ENCODE measurements at regions not wholly inside any gene's neighbourhood (a gene's known extent, or its start where the extent isn't known, plus 50 kb on each side); places are given as distances from the start of the nearest gene placed in this dataset.

GRCh38 chr1:227370533-227371254, 52.4 kb upstream of the CDC42BPA start:
- DNase-seq, result no peak

GRCh38 chr1:227369102-227369760, 50.9 kb upstream of the CDC42BPA start:
- DNase-seq, result no peak
